Spleen (tissue), 11 donors: ENCODE measurements at regions not wholly inside any gene's neighbourhood (a gene's known extent, or its start where the extent isn't known, plus 50 kb on each side); places are given as distances from the start of the nearest gene placed in this dataset.

Experiments
- DNase-seq: peaks from one replicate; pipeline ENCODE4 v3.0.0-alpha.2; 2020
- H3K27ac ChIP-seq, 8 donors: fragments of 200-600 bp; sonication (generic) in 7 of 8; 1 replicate in 4 of 8; 2 replicates in 4 of 8; pipeline versions ENCODE4 v1.5.0 to v1.8.0; 2016 to 2021; ENCODE audit warnings: inconsistent platforms in 4 of 8, mild to moderate bottlenecking in 4 of 8, moderate library complexity in 1 of 8
- H3K27me3 ChIP-seq, 7 donors: fragments of 200-600 bp; sonication (generic) in 6 of 7; replicated peaks in 1 of 7; 1 replicate in 4 of 7; 2 replicates in 3 of 7; pipeline versions ENCODE4 v1.5.0 to v1.8.0; 2016 to 2021; ENCODE audit warnings: inconsistent platforms in 3 of 7, mild to moderate bottlenecking in 1 of 7
- H3K36me3 ChIP-seq, 6 donors: fragments of 200-600 bp; sonication (generic) in 5 of 6; 1 replicate in 4 of 6; 2 replicates in 2 of 6; pipeline versions ENCODE4 v1.5.0 to v1.8.0; 2016 to 2021; ENCODE audit warnings: inconsistent platforms in 2 of 6
- H3K4me1 ChIP-seq, 6 donors: fragments of 200-600 bp; sonication (generic) in 5 of 6; 1 replicate in 3 of 6; 2 replicates in 3 of 6; pipeline versions ENCODE4 v1.5.0 to v1.8.0; 2016 to 2021; ENCODE audit warnings: inconsistent platforms in 3 of 6
- H3K4me3 ChIP-seq, 8 donors: fragments of 200-600 bp; sonication (generic) in 7 of 8; 1 replicate in 4 of 8; 2 replicates in 4 of 8; pipeline versions ENCODE4 v1.5.0 to v1.8.0; 2016 to 2021; ENCODE audit warnings: inconsistent platforms in 4 of 8, mild to moderate bottlenecking in 4 of 8, moderate library complexity in 2 of 8
- H3K9me3 ChIP-seq, 8 donors: fragments of 200-600 bp; sonication (generic) in 7 of 8; 1 replicate in 4 of 8; 2 replicates in 4 of 8; pipeline versions ENCODE4 v1.5.0 to v1.8.0; 2016 to 2021; ENCODE audit warnings: inconsistent platforms in 4 of 8
- POLR2A ChIP-seq, 3 donors: fragments of 450-650 bp; IDR thresholded peaks; one replicate each; pipeline ENCODE4 v1.5.1; 2017; ENCODE audit warnings: antibody characterized with exemption in 3 of 3, mild to moderate bottlenecking in 1 of 3
- POLR2AphosphoS5 ChIP-seq, 3 donors: sonication (generic); formaldehyde crosslinking; IDR thresholded peaks; one replicate each; pipeline ENCODE4 v1.5.1; 2017; ENCODE audit warnings: antibody characterized with exemption in 3 of 3
- WGBS, 5 donors: extraction: QIAGEN DNeasy Blood & Tissue Kit in 3 of 5; methylation state at CpG; one replicate each; pipeline versions ENCODE4 v1.1.5 to v1.1.7; 2013 to 2018; 5-methylcytosine and 5-hydroxymethylcytosine counted together
- intact Hi-C: fragments of 100-400 bp; cut with DNase I; formaldehyde crosslinking; loops from one replicate; pipeline ENCODE4 v1.15.0; 2023; ENCODE audit warnings: low total_unique reads
- TF ChIP-seq, protein P1 (sequence below), 11 experiments: fragments of 200-600 bp in 7 of 11; fragments of 450-650 bp in 4 of 11; sonication (generic) in 4 of 11; IDR thresholded peaks in 8 of 11; conservative IDR thresholded peaks in 3 of 11; 1 replicate in 7 of 11; 2 replicates in 4 of 11; pipeline versions ENCODE4 v1.4.0 to v1.8.0; 2016 to 2021; ENCODE audit warnings: antibody characterized with exemption in 11 of 11, inconsistent platforms in 4 of 11, mild to moderate bottlenecking in 1 of 11
- donor health status: healthy with polysubstance abuse.
- donor health status: DM: no; HTN: no; CAD: no; lungs with moderate emphysema.
- donor health status: DM: no; HTN: no; CAD: no.
- donor health status: Bipolar disorder and iron deficiency.
- donor health status: healthy.
- donor health status: DM: no; HTN: no; CAD: no.
- donor health status: DM: yes; HTN: yes; CAD: no.

DNA sequence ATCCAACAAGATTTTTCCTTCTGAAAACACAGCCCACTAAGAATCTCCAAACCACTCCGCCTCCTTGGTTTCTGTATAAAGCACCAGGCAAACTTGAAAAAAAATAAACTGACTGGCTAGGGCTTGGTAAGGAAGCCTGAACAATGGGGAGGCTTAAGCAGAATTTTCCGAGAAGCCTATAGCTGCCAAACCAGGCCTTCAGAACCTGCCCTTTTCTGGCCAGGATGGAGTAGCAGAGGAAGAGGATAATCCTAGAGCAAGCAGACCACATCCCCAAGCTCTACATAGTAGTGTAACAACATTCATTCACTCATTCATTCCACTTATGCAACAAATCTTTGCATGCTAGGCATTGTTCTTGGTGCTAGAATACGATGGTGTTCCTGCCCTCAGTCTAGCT, 529.6 kb upstream of the ZEB2 start:
- intact Hi-C loops: no loop called here
- H3K4me1 ChIP-seq: no peaks in the 10 kb centered on the region
- H3K9me3 ChIP-seq: no peaks in the 10 kb centered on the region
- no peak for DNase-seq
- H3K4me3 ChIP-seq: no peak overlapping the region
- H3K27ac ChIP-seq: no peak overlapping the region
- TF ChIP-seq POLR2AphosphoS5 (IDR thresholded peaks at IDR 0.05) (no peak), POLR2A (IDR thresholded peaks at IDR 0.05) (no peak)
- TF ChIP-seq, protein P1, sequence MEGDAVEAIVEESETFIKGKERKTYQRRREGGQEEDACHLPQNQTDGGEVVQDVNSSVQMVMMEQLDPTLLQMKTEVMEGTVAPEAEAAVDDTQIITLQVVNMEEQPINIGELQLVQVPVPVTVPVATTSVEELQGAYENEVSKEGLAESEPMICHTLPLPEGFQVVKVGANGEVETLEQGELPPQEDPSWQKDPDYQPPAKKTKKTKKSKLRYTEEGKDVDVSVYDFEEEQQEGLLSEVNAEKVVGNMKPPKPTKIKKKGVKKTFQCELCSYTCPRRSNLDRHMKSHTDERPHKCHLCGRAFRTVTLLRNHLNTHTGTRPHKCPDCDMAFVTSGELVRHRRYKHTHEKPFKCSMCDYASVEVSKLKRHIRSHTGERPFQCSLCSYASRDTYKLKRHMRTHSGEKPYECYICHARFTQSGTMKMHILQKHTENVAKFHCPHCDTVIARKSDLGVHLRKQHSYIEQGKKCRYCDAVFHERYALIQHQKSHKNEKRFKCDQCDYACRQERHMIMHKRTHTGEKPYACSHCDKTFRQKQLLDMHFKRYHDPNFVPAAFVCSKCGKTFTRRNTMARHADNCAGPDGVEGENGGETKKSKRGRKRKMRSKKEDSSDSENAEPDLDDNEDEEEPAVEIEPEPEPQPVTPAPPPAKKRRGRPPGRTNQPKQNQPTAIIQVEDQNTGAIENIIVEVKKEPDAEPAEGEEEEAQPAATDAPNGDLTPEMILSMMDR (IDR thresholded peaks at IDR 0.05 in 8 of 11, conservative IDR thresholded peaks at IDR 0.05 in 3 of 11): no peak
- H3K36me3 ChIP-seq: no peaks in the 10 kb centered on the region
- WGBS, 5 donors: 61 to 76% (median 65%) methylated on average over 3 of the region's 3 CpGs
- H3K27me3 ChIP-seq: no peaks in the 10 kb centered on the region

DNA sequence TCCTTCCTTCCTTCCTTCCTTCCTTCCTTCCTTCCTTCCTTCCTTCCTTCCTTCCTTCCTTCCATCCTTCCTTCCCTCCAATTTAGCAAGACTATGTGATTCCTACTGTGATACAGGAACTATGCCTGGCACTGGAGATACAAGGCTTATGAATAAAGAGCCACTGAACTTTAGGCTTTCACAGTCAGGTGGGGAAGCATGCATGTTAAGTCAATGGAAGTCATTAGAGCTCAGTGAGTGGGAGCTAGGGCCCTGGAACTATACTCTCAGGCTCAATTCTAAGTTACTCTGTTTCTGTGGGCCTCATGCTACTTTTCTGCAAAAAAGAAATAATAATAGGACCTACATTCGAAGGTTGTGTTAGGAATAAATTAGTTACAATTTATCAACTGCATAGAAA, 527.6 kb upstream of the ZEB2 start:
- TF ChIP-seq, protein P1 (IDR thresholded peaks at IDR 0.05 in 8 of 11, conservative IDR thresholded peaks at IDR 0.05 in 3 of 11): no peak
- TF ChIP-seq POLR2AphosphoS5 (IDR thresholded peaks at IDR 0.05): no peak
- no peak for TF ChIP-seq POLR2A (IDR thresholded peaks at IDR 0.05)
- 83 to 93% (median 90%) methylated on average over 1 of the region's 1 CpG for WGBS, 5 donors
- intact Hi-C loops: no loop called here
- H3K9me3 ChIP-seq: no peaks in the 10 kb centered on the region
- no peak overlapping the region for H3K4me3 ChIP-seq
- no peaks in the 10 kb centered on the region for H3K4me1 ChIP-seq
- no peak overlapping the region for H3K27ac ChIP-seq
- H3K27me3 ChIP-seq: no peaks in the 10 kb centered on the region
- no peak for DNase-seq
- no peaks in the 10 kb centered on the region for H3K36me3 ChIP-seq

DNA sequence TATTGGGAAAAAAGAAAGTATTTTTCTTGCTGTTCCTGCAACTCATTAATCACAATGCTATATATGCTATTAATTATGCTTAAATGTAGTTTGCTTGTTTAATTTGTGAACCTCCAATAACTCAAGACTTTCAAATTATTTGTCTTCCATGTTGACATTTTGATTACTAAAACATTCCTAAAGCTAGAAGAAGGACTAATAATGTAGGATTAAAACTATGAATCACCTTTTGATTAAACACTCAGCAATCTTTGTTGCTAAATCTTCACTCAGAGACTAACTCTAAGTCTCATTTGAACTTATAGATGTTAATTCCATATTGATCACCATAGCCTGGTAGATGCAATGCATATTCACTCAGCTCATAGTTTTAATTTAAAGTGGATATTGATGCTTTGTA, 524.6 kb upstream of the ZEB2 start:
- Histone ChIP-seq H3K4me1 (no peaks in the 10 kb centered on the region), H3K27ac (no peak overlapping the region), H3K4me3 (no peak overlapping the region), H3K27me3 (no peaks in the 10 kb centered on the region), H3K36me3 (no peaks in the 10 kb centered on the region), H3K9me3 (no peaks in the 10 kb centered on the region)
- no peak for DNase-seq
- TF ChIP-seq POLR2A (IDR thresholded peaks at IDR 0.05) (no peak), POLR2AphosphoS5 (IDR thresholded peaks at IDR 0.05) (no peak)
- TF ChIP-seq, protein P1 (IDR thresholded peaks at IDR 0.05 in 8 of 11, conservative IDR thresholded peaks at IDR 0.05 in 3 of 11): no peak
- intact Hi-C loops: no loop called here

DNA sequence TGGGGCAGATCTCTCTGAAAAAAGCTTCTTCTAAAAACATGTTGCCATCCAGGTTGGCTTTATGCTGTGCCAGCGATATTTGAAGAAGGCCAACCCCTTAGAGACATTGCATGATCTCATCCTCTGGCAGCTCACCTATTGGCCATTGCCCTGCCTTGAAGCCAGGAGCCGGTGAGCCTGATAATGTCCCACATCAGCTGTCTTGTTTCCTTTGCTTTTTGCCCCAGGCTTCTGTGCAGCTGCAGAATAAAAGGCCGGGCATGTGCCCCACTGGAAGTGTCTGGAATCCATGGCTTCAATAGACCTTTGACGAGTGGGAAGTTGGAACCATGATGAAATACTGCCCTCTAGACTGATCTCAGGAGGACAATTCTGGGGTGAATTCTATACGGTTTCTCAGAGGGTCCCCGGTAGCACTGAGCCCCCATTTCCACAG, 523.5 kb upstream of the ZEB2 start:
- DNase-seq: no peak
- intact Hi-C loops: no loop called here
- Histone ChIP-seq H3K27ac (no peak overlapping the region), H3K9me3 (no peaks in the 10 kb centered on the region), H3K4me3 (no peak overlapping the region), H3K4me1 (no peaks in the 10 kb centered on the region), H3K27me3 (no peaks in the 10 kb centered on the region), H3K36me3 (no peaks in the 10 kb centered on the region)
- 76 to 92% (median 88%) methylated on average over 6 of the region's 6 CpGs for WGBS, 5 donors
- TF ChIP-seq POLR2A (IDR thresholded peaks at IDR 0.05): no peak

DNA sequence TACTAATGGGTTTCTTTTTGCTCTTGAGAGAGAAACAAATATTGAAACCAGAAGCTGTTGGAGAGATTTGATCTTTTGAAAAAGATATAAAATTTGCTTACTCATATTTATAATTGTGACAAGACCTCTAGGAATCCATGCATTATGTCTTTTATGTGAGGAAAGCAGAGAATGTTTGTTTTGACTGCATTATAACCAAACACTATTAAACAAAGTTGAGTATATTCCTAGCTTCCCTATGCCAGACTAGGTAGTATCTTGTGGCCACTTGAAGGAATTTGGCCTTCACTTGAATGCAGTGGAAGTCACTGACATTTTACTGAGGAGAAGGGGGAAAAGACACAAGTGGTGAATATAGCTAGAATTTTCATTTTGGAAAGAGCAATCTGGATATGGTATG, 521.8 kb upstream of the ZEB2 start:
- intact Hi-C loops: no loop called here
- Histone ChIP-seq H3K4me3 (no peak overlapping the region), H3K36me3 (no peaks in the 10 kb centered on the region), H3K4me1 (peaks cover 0 to 5% (median 0%) of the 10 kb centered on the region in 6 donors), H3K27me3 (no peaks in the 10 kb centered on the region), H3K27ac (no peak overlapping the region), H3K9me3 (no peaks in the 10 kb centered on the region)
- TF ChIP-seq, protein P1 (IDR thresholded peaks at IDR 0.05 in 8 of 11, conservative IDR thresholded peaks at IDR 0.05 in 3 of 11): no peak
- no peak for TF ChIP-seq POLR2A (IDR thresholded peaks at IDR 0.05)
- no peak for TF ChIP-seq POLR2AphosphoS5 (IDR thresholded peaks at IDR 0.05)
- DNase-seq: no peak
